Stimulated activated CD4-positive, alpha-beta T cell treated with anti-CD3 and anti-CD28 coated beads, TNF-alpha, amount 100 ng/mL, for 1 hour (primary cell): ENCODE measurements at regions not wholly inside any gene's neighbourhood (a gene's known extent, or its start where the extent isn't known, plus 50 kb on each side); places are given as distances from the start of the nearest gene placed in this dataset.

ENCODE experiments used
- DNase-seq, 3 donors: peaks; one replicate each; pipeline ENCODE4 v3.0.0-alpha.2; 2020; ENCODE audit warnings: low read depth in 3 of 3, low spot score in 1 of 3

GRCh38 chr2:19725392-19725791 is 176.4 kb downstream of the TTC32 start:
- DNase-seq: no peak

- DNase-seq: no peak
Measured at GRCh38 chr2:19723021-19723420, 178.8 kb downstream of the TTC32 start.

- no peak for DNase-seq
Measured at GRCh38 chr2:19722531-19722971, 179.2 kb downstream of the TTC32 start.

GRCh38 chr2:19720306-19720705 is 181.5 kb downstream of the TTC32 start:
- no peak for DNase-seq

- no peak for DNase-seq
Measured at GRCh38 chr2:19719540-19719939, 182.2 kb downstream of the TTC32 start.

- DNase-seq: no peak
Measured at GRCh38 chr2:19717446-19717845, 184.3 kb downstream of the TTC32 start.

- no peak for DNase-seq
Measured at GRCh38 chr2:19714926-19715325, 186.9 kb downstream of the TTC32 start.

GRCh38 chr2:19712850-19713249 is 188.9 kb downstream of the TTC32 start:
- no peak for DNase-seq

- no peak for DNase-seq
Measured at GRCh38 chr2:19711470-19712372, 190.1 kb downstream of the TTC32 start.

GRCh38 chr2:19710230-19710629 is 191.6 kb downstream of the TTC32 start:
- no peak for DNase-seq

- no peak for DNase-seq
Measured at GRCh38 chr2:19709553-19709952, 192.2 kb downstream of the TTC32 start.

- DNase-seq: no peak
Measured at GRCh38 chr2:19708776-19709175, 193.0 kb downstream of the TTC32 start.

GRCh38 chr2:19706332-19706731 is 195.5 kb downstream of the TTC32 start:
- no peak for DNase-seq

- DNase-seq: no peak
Measured at GRCh38 chr2:19702267-19702666, 199.5 kb downstream of the TTC32 start.

GRCh38 chr2:19700861-19701585 is 200.8 kb downstream of the TTC32 start:
- no peak for DNase-seq

GRCh38 chr2:19697131-19697530 is 204.7 kb downstream of the TTC32 start:
- DNase-seq: no peak

- no peak for DNase-seq
Measured at GRCh38 chr2:19695706-19696105, 206.1 kb downstream of the TTC32 start.

GRCh38 chr2:19691892-19692291 is 209.9 kb downstream of the TTC32 start:
- no peak for DNase-seq

- DNase-seq: no peak
Measured at GRCh38 chr2:19690429-19690828, 211.4 kb downstream of the TTC32 start.

GRCh38 chr2:19689646-19690168 is 212.1 kb downstream of the TTC32 start:
- no peak for DNase-seq

- no peak for DNase-seq
Measured at GRCh38 chr2:19688059-19688458, 213.7 kb downstream of the TTC32 start.

GRCh38 chr2:19687017-19687659 is 214.6 kb downstream of the TTC32 start:
- no peak for DNase-seq
